ENCODE measurements at regions not wholly inside any gene's neighbourhood (a gene's known extent, or its start where the extent isn't known, plus 50 kb on each side); places are given as distances from the start of the nearest gene placed in this dataset.

DNA sequence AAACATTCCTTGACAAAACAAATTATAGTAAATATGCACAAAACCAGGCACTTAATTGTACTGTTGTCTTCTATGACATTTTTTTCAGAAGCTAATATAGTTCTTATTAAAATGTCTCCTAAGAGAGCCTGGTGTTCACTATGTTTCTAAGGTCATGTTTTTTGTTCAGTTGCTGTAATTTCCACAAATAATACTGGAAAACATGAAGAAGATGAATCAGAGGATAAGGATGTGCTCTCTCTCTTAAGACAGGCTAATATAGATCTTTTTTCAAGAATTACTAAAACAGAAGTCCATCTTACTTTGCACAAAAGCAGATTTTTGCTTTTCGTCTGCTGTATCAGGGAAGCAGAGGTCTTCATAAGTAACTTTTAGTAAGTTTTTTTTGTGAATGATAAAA lies 823.0 kb upstream of the NECTIN3 start:
- TF ChIP-seq MXI1 (conservative IDR thresholded peaks at IDR 0.05; ENCODE audit: poor library complexity, severe bottlenecking): no peak
- TF ChIP-seq, protein P1, sequence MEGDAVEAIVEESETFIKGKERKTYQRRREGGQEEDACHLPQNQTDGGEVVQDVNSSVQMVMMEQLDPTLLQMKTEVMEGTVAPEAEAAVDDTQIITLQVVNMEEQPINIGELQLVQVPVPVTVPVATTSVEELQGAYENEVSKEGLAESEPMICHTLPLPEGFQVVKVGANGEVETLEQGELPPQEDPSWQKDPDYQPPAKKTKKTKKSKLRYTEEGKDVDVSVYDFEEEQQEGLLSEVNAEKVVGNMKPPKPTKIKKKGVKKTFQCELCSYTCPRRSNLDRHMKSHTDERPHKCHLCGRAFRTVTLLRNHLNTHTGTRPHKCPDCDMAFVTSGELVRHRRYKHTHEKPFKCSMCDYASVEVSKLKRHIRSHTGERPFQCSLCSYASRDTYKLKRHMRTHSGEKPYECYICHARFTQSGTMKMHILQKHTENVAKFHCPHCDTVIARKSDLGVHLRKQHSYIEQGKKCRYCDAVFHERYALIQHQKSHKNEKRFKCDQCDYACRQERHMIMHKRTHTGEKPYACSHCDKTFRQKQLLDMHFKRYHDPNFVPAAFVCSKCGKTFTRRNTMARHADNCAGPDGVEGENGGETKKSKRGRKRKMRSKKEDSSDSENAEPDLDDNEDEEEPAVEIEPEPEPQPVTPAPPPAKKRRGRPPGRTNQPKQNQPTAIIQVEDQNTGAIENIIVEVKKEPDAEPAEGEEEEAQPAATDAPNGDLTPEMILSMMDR (IDR thresholded peaks at IDR 0.05; ENCODE audit: poor library complexity, severe bottlenecking): no peak
- no peak for TF ChIP-seq POLR2AphosphoS5 (IDR thresholded peaks at IDR 0.05)
- TF ChIP-seq RAD21 (conservative IDR thresholded peaks at IDR 0.05): no peak
